ENCODE measurements at regions not wholly inside any gene's neighbourhood (a gene's known extent, or its start where the extent isn't known, plus 50 kb on each side); places are given as distances from the start of the nearest gene placed in this dataset.

GRCh38 chr13:103255587-103256301 lies 189.5 kb upstream of the SLC10A2 start:
- no peaks in the 10 kb centered on the region for H3K4me1 ChIP-seq
- ATAC-seq (no peak), DNase-seq (no peak)
- no peaks in the 10 kb centered on the region for H3K27me3 ChIP-seq
- intact Hi-C loops (cut with DNase I), result no loop called here
- H3K27ac ChIP-seq, result no peak overlapping the region
- H3K9me3 ChIP-seq, result peaks cover 0 to 12% (median 0%) of the 10 kb centered on the region in 11 donors
- WGBS, 2 donors, result 45 to 51% methylated on average over 4 of the region's 4 CpGs
- no peak overlapping the region for H3K4me3 ChIP-seq
- TF ChIP-seq CTCF (IDR thresholded peaks at IDR 0.05), result no peak
- no peaks in the 10 kb centered on the region for H3K36me3 ChIP-seq

- Histone ChIP-seq H3K9me3 (peaks cover 0 to 12% (median 0%) of the 10 kb centered on the region in 11 donors), H3K27ac (no peak overlapping the region), H3K4me1 (no peaks in the 10 kb centered on the region), H3K36me3 (no peaks in the 10 kb centered on the region), H3K4me3 (no peak overlapping the region), H3K27me3 (no peaks in the 10 kb centered on the region)
- intact Hi-C loops (cut with DNase I), result no loop called here
- WGBS, 2 donors, result 90 to 96% methylated on average over 1 of the region's 1 CpG
- DNase-seq (no peak), ATAC-seq (no peak)
- no peak for TF ChIP-seq CTCF (IDR thresholded peaks at IDR 0.05)
Measured at GRCh38 chr13:103250071-103250470, 183.9 kb upstream of the SLC10A2 start.

GRCh38 chr13:103246581-103247200 lies 180.5 kb upstream of the SLC10A2 start:
- no peak for ATAC-seq
- TF ChIP-seq CTCF (IDR thresholded peaks at IDR 0.05), result no peak

GRCh38 chr13:103243495-103243894 lies 177.3 kb upstream of the SLC10A2 start:
- no peak for ATAC-seq
- H3K4me1 ChIP-seq, result no peaks in the 10 kb centered on the region
- TF ChIP-seq CTCF (IDR thresholded peaks at IDR 0.05), result no peak
- intact Hi-C loops (cut with DNase I), result no loop called here
- H3K27ac ChIP-seq, result no peak overlapping the region
- H3K9me3 ChIP-seq, result no peaks in the 10 kb centered on the region
- H3K4me3 ChIP-seq, result no peak overlapping the region
- H3K27me3 ChIP-seq, result no peaks in the 10 kb centered on the region
- H3K36me3 ChIP-seq, result no peaks in the 10 kb centered on the region
- 86 to 91% methylated on average over 3 of the region's 3 CpGs for WGBS, 2 donors
- DNase-seq, result no peak

More at GRCh38 chr13:103246581-103247200, 180.5 kb upstream of the SLC10A2 start:
- H3K27ac ChIP-seq, result no peak overlapping the region
- no peaks in the 10 kb centered on the region for H3K27me3 ChIP-seq
- H3K9me3 ChIP-seq, result peaks cover 0 to 6% (median 0%) of the 10 kb centered on the region in 11 donors
- H3K4me3 ChIP-seq, result no peak overlapping the region
- no peak for DNase-seq
- intact Hi-C loops (cut with DNase I), result no loop called here
- H3K36me3 ChIP-seq, result no peaks in the 10 kb centered on the region
- H3K4me1 ChIP-seq, result no peaks in the 10 kb centered on the region
- 74 to 75% methylated on average over 8 of the region's 8 CpGs for WGBS, 2 donors
